ENCODE measurements at regions not wholly inside any gene's neighbourhood (a gene's known extent, or its start where the extent isn't known, plus 50 kb on each side); places are given as distances from the start of the nearest gene placed in this dataset.

- no peak for TF ChIP-seq POLR2AphosphoS2 (conservative IDR thresholded peaks at IDR 0.05; ENCODE audit: low read length)
- no peak for TF ChIP-seq PHF8 (IDR thresholded peaks at IDR 0.05; ENCODE audit: borderline replicate concordance, low read depth)
Observed at GRCh38 chr21:33174756-33175155, 55.0 kb upstream of the IFNAR2 start.
